RWPE2 (cell line): ENCODE measurements at regions not wholly inside any gene's neighbourhood (a gene's known extent, or its start where the extent isn't known, plus 50 kb on each side); places are given as distances from the start of the nearest gene placed in this dataset.
A peak's percentile ranks its signal among the peaks of the same experiment; 100 is the strongest.
"Not testable (repeated sequence)": the region's sequence is repeated elsewhere in the genome, so short reads cannot be mapped to it uniquely, and the experiment has no call there.

Experiments
- ATAC-seq: fragments of 200-7000 bp; cut with Tn5 transposase; 3 replicates; pipeline ENCODE4 v1.9.1; 2021; ENCODE audit warnings: low read depth
- DNase-seq: peaks from one replicate; pipeline ENCODE4 v3.0.0-alpha.2; 2020; ENCODE audit warnings: low spot score
- H3K27ac ChIP-seq: fragments of 450-650 bp; 2 replicates; pipeline ENCODE4 v1.5.1; 2017; ENCODE audit warnings: mild to moderate bottlenecking; ENCODE audit not compliant: poor library complexity, severe bottlenecking
- H3K27me3 ChIP-seq: fragments of 250-450 bp; sonication (Bioruptor Pico); 2 replicates; pipeline ENCODE4 v1.5.1; 2021; ENCODE audit warnings: mild to moderate bottlenecking, moderate library complexity; ENCODE audit not compliant: insufficient read depth, poor library complexity, severe bottlenecking
- H3K36me3 ChIP-seq: fragments of 250-450 bp; sonication (Bioruptor Pico); 2 replicates; pipeline ENCODE4 v1.5.1; 2020; ENCODE audit warnings: low read depth, mild to moderate bottlenecking, moderate library complexity
- H3K4me1 ChIP-seq: fragments of 250-450 bp; sonication (Bioruptor Pico); 2 replicates; pipeline ENCODE4 v1.5.1; 2021; ENCODE audit warnings: mild to moderate bottlenecking, moderate library complexity; ENCODE audit not compliant: insufficient read depth, poor library complexity, severe bottlenecking
- H3K4me3 ChIP-seq: fragments of 250-450 bp; sonication (Bioruptor Pico); 2 replicates; pipeline ENCODE4 v1.5.1; 2021; ENCODE audit warnings: mild to moderate bottlenecking, moderate library complexity; ENCODE audit not compliant: severe bottlenecking
- H3K9me3 ChIP-seq: fragments of 250-450 bp; sonication (Bioruptor Pico); 2 replicates; pipeline ENCODE4 v1.5.1; 2021; ENCODE audit warnings: mild to moderate bottlenecking, moderate library complexity; ENCODE audit not compliant: severe bottlenecking
- TF ChIP-seq, protein P1 (sequence below): fragments of 450-650 bp; IDR thresholded peaks from one replicate; pipeline ENCODE4 v1.5.1; 2017; ENCODE audit warnings: mild to moderate bottlenecking, moderate library complexity; ENCODE audit not compliant: poor library complexity, severe bottlenecking

GRCh38 chr6:122268394-122268793 lies 131.1 kb upstream of the HSF2 start:
- Histone ChIP-seq H3K4me1 (no peaks in the 10 kb centered on the region), H3K27ac (no peak overlapping the region), H3K27me3 (no peaks in the 10 kb centered on the region), H3K4me3 (no peak overlapping the region), H3K9me3 (no peaks in the 10 kb centered on the region), H3K36me3 (no peaks in the 10 kb centered on the region)
- ATAC-seq = no peak
- TF ChIP-seq, protein P1, sequence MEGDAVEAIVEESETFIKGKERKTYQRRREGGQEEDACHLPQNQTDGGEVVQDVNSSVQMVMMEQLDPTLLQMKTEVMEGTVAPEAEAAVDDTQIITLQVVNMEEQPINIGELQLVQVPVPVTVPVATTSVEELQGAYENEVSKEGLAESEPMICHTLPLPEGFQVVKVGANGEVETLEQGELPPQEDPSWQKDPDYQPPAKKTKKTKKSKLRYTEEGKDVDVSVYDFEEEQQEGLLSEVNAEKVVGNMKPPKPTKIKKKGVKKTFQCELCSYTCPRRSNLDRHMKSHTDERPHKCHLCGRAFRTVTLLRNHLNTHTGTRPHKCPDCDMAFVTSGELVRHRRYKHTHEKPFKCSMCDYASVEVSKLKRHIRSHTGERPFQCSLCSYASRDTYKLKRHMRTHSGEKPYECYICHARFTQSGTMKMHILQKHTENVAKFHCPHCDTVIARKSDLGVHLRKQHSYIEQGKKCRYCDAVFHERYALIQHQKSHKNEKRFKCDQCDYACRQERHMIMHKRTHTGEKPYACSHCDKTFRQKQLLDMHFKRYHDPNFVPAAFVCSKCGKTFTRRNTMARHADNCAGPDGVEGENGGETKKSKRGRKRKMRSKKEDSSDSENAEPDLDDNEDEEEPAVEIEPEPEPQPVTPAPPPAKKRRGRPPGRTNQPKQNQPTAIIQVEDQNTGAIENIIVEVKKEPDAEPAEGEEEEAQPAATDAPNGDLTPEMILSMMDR = no peak
- no peak for DNase-seq

DNA sequence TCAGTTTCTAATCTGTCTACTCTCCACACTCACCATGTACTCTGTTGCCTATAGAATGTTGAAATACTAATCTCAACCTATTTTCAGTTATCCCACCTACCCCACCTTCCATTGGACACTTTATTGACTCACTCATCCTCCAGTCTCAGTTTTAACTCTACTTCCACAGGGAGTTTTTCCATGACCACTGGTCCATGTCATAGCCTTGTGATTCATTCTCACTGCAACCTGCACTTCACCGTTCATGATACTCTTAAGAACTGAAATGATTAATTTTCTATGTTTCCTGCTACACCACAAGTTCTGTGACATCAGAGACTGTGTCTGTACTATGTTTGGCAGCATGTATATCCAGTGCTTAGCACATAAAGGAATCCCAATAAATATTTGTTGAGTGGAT lies 122.8 kb upstream of the HSF2 start:
- Histone ChIP-seq H3K27ac (no peak overlapping the region), H3K27me3 (no peaks in the 10 kb centered on the region), H3K36me3 (no peaks in the 10 kb centered on the region), H3K9me3 (no peaks in the 10 kb centered on the region), H3K4me1 (no peaks in the 10 kb centered on the region), H3K4me3 (no peak overlapping the region)
- DNase-seq (no peak), ATAC-seq (no peak)
- TF ChIP-seq, protein P1 = no peak

DNA sequence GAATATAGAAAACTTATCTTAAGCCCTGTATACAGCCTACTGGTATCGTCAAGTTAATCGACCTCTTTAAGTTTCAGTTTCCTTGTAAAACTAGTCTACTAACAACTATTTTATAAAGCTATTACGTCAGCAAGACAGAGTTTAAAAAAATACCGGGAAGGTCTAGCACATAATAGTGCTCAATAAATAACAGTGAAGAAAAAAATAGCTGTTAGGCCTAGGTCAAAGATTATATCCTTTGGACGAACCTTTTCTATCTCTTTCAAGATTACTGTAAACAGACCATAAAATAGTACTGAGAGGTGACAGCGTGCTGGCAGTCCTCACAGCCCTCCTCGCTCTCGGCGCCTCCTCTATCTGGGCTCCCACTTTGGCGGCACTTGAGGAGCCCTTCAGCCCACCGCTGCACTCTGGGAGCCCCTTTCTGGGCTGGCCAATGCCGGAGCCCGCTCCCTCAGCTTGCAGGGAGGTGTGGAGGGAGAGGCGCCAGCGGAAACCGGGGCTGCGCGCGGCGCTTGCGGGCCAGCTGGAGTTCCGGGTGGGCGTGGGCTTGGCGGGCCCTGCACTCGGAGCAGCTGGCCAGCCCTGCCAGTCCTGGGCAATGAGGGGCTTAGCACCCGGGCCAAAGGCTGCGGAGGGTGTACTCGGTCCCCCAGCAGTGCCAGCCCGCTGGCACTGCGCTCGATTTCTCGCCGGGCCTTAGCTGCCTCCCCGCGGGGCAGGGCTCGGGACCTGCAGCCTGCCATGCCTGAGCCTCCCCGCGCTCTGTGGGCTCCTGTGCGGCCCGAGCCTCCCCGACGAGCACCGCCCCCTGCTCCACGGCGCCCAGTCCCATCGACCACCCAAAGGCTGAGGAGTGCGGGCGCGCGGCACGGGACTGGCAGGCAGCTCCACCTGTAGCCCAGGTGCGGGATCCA lies 119.1 kb upstream of the HSF2 start:
- H3K27me3 ChIP-seq, H3K27ac ChIP-seq, H3K9me3 ChIP-seq, ATAC-seq, H3K4me1 ChIP-seq, H3K36me3 ChIP-seq, H3K4me3 ChIP-seq: not testable (repeated sequence)
- DNase-seq = peak; percentile 38

DNA sequence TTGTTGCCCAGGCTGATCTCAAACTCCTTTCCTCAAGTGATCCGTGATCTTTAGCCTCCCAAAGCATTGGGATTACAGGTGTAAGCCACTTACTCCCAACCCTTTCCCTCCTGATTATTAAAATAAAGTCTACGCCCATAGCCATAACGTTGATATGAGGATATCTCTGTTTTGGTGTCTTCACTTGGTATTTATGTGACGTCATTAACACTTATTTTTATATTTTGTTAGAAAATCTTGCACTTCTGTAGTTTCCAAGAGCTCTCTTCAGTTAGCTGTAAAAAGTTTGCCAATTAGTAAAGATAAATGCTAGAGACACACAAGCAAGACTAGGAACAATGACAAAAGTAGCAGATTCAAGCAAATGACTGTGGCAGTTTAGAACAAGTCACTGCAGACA lies 115.6 kb upstream of the HSF2 start:
- TF ChIP-seq, protein P1 = no peak
- H3K27me3 ChIP-seq = no peaks in the 10 kb centered on the region

GRCh38 chr6:122284848-122285247 lies 114.6 kb upstream of the HSF2 start:
- Histone ChIP-seq H3K27me3 (no peaks in the 10 kb centered on the region), H3K9me3 (no peaks in the 10 kb centered on the region), H3K36me3 (no peaks in the 10 kb centered on the region), H3K27ac (no peak overlapping the region), H3K4me3 (no peak overlapping the region), H3K4me1 (no peaks in the 10 kb centered on the region)
- DNase-seq (no peak), ATAC-seq (no peak)
- TF ChIP-seq, protein P1 = no peak

More for the DNA sequence above, 115.6 kb upstream of the HSF2 start:
- DNase-seq (no peak), ATAC-seq (no peak)
- H3K4me3 ChIP-seq = no peak overlapping the region
- H3K36me3 ChIP-seq = no peaks in the 10 kb centered on the region
- no peak overlapping the region for H3K27ac ChIP-seq
- H3K9me3 ChIP-seq = no peaks in the 10 kb centered on the region
- no peaks in the 10 kb centered on the region for H3K4me1 ChIP-seq
